CD4-positive, alpha-beta T cell treated with Interleukin-17A for 1 hour (primary cell): ENCODE measurements at regions not wholly inside any gene's neighbourhood (a gene's known extent, or its start where the extent isn't known, plus 50 kb on each side); places are given as distances from the start of the nearest gene placed in this dataset.
"Not testable (repeated sequence)": the region's sequence is repeated elsewhere in the genome, so short reads cannot be mapped to it uniquely, and the experiment has no call there.

ENCODE experiments used
- DNase-seq: peaks from one replicate; pipeline ENCODE4 v3.0.0-alpha.2; 2020

DNA sequence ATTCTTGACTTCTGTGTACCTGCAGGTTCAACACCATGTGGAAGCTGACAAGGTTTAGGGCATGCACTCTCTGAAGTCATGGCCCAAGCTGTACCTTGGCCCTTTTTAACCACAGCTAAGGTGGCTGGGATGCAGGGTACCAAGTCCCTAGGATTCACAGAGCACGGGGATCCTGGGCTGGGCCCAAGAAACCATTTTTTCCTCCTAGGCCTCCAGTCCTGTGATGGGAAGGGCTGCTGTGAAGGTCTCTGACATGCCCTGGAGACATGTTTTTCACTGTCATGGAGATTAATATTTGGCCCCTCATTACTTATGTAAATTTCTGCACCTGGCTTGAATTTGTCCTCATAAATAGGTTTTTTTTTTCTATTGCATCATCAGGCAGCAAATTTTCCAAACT, 937.5 kb upstream of the ROBO1 start:
- DNase-seq: no peak

DNA sequence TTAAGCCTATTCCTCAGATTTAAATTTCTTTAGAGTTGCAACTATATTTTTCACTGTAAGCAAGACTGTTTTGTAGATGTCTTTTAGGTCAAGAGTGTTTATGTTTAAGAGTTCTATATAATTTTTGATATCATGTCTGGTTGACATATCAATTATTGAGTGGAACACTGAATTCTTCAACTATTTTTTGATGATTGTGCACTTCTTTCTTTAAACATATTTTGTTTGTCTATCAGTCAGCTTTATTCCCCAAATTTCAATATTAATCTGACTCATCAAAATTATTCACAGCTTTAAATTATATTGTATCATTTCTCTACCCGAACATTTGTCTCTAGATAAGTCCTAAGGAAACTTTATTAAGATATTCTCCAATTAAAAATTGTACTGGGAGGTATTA, 933.6 kb upstream of the ROBO1 start:
- no peak for DNase-seq

GRCh38 chr3:80697291-80697690, 929.5 kb upstream of the ROBO1 start:
- DNase-seq: no peak

GRCh38 chr3:80696280-80696679, 928.5 kb upstream of the ROBO1 start:
- DNase-seq: no peak

GRCh38 chr3:80688814-80689213, 921.0 kb upstream of the ROBO1 start:
- DNase-seq: no peak

GRCh38 chr3:80682951-80683350, 915.2 kb upstream of the ROBO1 start:
- DNase-seq: no peak

GRCh38 chr3:80682235-80682634, 914.4 kb upstream of the ROBO1 start:
- no peak for DNase-seq

DNA sequence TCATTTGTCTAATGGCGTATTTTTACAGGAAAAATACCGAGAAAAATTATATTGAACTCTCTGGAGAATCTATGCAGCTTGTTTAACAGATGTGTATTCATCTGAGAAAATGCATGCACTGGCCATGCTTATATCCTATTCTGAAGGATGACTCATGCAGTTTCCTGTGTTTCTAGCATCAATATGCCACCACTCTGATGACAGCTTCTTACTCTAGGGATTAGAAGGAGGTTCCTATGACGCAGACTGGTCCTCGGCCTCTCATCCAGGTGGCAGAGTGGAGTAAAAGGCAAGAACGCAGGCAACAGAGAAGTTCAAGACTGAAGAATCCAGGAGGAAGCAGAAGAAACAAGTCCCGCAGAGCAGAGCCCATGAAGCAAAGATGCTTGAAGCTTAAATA, 910.0 kb upstream of the ROBO1 start:
- no peak for DNase-seq

- no peak for DNase-seq
Measured at GRCh38 chr3:80676866-80677265, 909.1 kb upstream of the ROBO1 start.

GRCh38 chr3:80676261-80676660, 908.5 kb upstream of the ROBO1 start:
- DNase-seq: no peak

DNA sequence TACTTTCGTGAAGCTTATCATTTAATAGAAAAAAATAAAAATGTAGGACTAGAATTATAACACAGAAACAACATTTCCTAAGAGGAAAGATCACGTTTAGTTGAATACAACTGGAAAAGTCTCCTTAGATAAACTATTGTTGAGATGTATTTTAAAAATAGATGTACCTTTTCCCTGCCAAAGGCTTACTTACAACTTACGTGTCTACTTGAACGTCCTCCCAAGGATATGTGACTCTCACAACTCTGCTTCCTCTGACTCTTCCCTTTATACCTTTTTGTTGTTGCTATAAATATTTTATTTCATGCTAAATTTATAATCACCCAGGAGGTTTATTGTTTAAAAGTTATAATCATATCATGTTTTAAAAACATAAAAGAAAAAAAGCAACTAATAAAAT, 908.0 kb upstream of the ROBO1 start:
- DNase-seq: no peak

GRCh38 chr3:80668600-80669294, 900.9 kb upstream of the ROBO1 start:
- DNase-seq: no peak

DNA sequence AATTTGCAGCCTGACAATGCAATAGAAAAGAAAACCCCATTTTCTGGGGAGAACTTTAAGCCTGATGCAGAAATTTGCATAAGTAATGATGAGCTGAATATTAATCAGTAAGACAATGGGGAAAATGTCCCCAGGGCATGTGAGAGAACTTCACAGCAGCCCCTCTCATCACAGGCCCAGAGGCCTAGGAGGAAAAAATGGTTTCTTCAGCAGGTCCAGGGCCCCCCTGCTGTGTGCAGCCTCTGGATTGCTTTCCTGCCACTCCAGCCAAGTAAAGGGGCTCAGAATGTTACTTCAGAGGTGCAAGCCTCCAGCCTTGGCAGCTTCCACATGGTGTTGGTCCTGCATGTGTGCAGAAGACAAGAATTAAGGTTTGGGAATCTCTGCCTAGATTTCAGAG, 900.3 kb upstream of the ROBO1 start:
- DNase-seq: no peak

- DNase-seq: no peak
Measured at GRCh38 chr3:80663426-80663825, 895.6 kb upstream of the ROBO1 start.

DNA sequence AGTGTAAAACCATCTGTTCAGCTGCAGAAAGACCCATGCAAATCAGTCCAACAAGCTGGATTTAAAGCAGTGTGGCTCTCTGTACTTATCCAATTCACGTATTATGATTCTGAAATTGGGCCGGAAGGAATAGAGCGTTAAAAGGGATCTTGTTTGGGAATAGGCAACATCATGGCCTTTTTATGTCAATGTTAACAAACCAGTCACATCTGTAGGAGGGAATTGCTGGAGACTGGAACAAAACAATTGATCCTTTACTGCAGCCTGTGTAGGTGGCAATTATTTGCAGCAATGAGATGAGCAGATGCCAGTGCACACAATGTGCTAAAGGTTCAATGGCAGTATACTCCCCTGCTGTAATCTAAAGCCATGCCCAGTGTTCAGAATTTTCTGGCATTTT, 887.4 kb upstream of the ROBO1 start:
- DNase-seq: no peak

DNA sequence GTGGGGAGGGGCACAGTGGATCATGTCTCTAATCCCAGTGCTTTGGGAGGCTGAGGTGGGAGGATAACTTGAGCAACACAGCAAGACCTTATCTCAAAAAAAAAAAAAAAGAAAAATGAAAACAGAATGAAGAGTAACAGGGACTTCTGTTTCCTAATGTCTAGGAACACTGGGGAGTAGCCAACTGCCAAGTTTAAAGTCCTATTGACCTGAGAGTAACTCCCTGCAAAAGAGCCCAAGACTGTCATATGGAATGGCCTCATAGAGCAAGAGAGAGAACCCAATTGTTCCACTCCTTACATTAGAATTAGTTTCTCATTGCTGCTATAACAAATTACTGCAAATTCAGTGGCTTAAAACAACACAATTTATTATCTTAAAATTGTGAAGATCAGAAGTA, 881.4 kb upstream of the ROBO1 start:
- DNase-seq: no peak

GRCh38 chr3:80643421-80643820, 875.6 kb upstream of the ROBO1 start:
- DNase-seq: no peak

GRCh38 chr3:80618295-80619256, 850.8 kb upstream of the ROBO1 start:
- DNase-seq: no peak

DNA sequence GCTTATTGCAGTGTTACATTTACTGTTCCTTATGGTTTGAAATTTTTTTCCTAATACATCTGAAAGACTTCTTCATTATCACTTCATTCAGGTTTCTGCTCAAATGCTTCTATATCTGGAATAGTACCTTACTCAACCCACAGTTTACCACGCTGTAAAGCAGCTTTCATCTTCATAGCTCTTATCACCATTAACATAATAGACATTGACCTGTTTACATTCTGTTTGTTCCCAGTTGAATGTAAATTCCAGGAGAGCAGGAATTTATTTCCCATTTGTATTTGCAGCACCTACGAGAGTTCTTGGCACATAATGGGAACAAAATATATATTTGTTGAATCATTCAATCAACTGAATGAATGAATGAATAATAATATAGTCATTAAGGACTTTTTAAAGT, 844.6 kb upstream of the ROBO1 start:
- DNase-seq: no peak

GRCh38 chr3:80608072-80608471, 840.3 kb upstream of the ROBO1 start:
- DNase-seq: not testable (repeated sequence)

DNA sequence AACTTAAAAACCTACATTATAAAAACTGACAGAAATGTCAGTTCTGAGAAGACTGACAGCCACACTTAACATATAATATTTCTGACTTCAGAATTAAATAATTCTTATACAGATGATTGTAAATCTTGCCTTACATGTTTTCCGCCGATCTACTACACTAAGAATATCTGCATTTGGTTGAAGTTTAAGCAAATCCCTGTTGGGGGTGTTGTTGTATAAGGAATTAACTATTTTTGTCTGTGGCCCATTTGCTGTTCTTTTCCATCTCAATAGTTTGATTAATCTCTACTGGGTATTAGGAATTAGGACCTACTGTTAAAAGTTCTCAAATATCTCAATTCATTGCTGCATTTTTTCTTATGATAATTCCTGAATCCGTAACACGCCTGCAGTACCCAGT, 838.3 kb upstream of the ROBO1 start:
- DNase-seq: no peak

GRCh38 chr3:80601479-80601878, 833.7 kb upstream of the ROBO1 start:
- DNase-seq: no peak

- no peak for DNase-seq
Measured at GRCh38 chr3:80592792-80593191, 825.0 kb upstream of the ROBO1 start.

DNA sequence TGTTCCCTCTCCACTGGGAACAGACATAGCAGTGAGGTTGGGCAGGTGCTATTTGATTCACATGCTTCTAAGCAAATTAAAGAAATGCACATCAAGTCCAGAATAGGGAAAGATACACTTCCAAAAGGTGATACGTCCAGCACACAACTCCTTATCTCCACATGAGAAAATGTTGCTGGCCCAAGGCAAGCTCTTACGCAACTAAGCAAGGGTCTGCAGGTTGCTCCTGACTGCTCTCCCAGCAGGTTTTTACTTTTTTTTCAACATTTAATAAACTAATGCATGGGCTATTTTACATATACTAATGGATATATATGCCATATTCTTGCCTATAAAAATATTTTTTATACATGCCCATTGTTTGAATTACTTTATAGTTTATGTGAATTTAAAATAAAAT, 818.5 kb upstream of the ROBO1 start:
- DNase-seq: no peak
